Neutrophil (primary cell): ENCODE measurements at regions not wholly inside any gene's neighbourhood (a gene's known extent, or its start where the extent isn't known, plus 50 kb on each side); places are given as distances from the start of the nearest gene placed in this dataset.
A peak's percentile ranks its signal among the peaks of the same experiment; 100 is the strongest.

ENCODE experiments used
- H3K27ac ChIP-seq: fragments of 200-600 bp; sonication (generic); 2 replicates; pipeline ENCODE4 v1.5.1; 2016; ENCODE audit warnings: mild to moderate bottlenecking, moderate library complexity
- H3K27me3 ChIP-seq: fragments of 200-600 bp; sonication (generic); 2 replicates; pipeline ENCODE4 v1.6.0; 2016; ENCODE audit warnings: mild to moderate bottlenecking
- H3K36me3 ChIP-seq: fragments of 200-600 bp; sonication (generic); 2 replicates; pipeline ENCODE4 v1.5.1; 2017
- H3K4me1 ChIP-seq, 2 experiments: fragments of 200-600 bp in 1 of 2; sonication (generic) in 1 of 2; 1 replicate in 1 of 2; 2 replicates in 1 of 2; pipeline versions ENCODE4 v1.5.1 to v1.6.1; 2013 to 2016; ENCODE audit warnings: low read depth in 1 of 2, low read length in 1 of 2, mild to moderate bottlenecking in 1 of 2, moderate library complexity in 1 of 2; ENCODE audit not compliant: control insufficient read depth in 1 of 2, insufficient read depth in 1 of 2
- H3K4me3 ChIP-seq, 2 experiments: fragments of 200-600 bp in 1 of 2; sonication (generic) in 1 of 2; 1 replicate in 1 of 2; 2 replicates in 1 of 2; pipeline ENCODE4 v1.5.1; 2013 to 2016; ENCODE audit warnings: low read depth in 1 of 2, low read length in 1 of 2, mild to moderate bottlenecking in 1 of 2, moderate library complexity in 1 of 2
- H3K9me3 ChIP-seq: fragments of 200-600 bp; sonication (generic); 2 replicates; pipeline ENCODE4 v1.5.1; 2016
- TF ChIP-seq, protein P1 (sequence below): fragments of 200-600 bp; sonication (generic); IDR thresholded peaks from 2 replicates; pipeline ENCODE4 v1.5.1; 2016; ENCODE audit warnings: antibody characterized with exemption

DNA sequence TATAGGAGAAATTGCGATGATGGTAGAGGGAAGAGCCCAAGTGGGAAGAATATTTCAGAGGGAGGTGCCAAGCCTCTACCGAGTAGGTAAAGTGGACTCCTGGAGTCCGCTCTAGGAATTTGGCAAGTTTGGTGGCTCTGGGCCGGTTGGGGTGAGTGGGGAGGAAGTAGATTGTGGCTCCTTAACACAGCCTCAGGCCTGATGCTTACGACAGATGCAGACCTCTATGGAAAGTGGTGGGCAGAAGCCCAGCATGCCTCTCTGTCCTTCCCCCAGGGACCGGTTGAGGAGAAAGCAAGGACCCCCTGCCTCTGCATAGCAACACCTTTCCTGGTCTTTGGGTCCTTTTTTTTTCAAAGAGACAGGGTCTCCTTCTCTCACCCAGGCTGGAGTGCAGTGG lies 55.9 kb upstream of the SIAH1 start:
- Histone ChIP-seq H3K27me3 (no peaks in the 10 kb centered on the region), H3K9me3 (no peaks in the 10 kb centered on the region), H3K36me3 (no peaks in the 10 kb centered on the region), H3K27ac (peak overlapping the region; percentile 15), H3K4me3 (no peak overlapping the region), H3K4me1 (no peaks in the 10 kb centered on the region)
- TF ChIP-seq, protein P1, sequence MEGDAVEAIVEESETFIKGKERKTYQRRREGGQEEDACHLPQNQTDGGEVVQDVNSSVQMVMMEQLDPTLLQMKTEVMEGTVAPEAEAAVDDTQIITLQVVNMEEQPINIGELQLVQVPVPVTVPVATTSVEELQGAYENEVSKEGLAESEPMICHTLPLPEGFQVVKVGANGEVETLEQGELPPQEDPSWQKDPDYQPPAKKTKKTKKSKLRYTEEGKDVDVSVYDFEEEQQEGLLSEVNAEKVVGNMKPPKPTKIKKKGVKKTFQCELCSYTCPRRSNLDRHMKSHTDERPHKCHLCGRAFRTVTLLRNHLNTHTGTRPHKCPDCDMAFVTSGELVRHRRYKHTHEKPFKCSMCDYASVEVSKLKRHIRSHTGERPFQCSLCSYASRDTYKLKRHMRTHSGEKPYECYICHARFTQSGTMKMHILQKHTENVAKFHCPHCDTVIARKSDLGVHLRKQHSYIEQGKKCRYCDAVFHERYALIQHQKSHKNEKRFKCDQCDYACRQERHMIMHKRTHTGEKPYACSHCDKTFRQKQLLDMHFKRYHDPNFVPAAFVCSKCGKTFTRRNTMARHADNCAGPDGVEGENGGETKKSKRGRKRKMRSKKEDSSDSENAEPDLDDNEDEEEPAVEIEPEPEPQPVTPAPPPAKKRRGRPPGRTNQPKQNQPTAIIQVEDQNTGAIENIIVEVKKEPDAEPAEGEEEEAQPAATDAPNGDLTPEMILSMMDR, result no peak

DNA sequence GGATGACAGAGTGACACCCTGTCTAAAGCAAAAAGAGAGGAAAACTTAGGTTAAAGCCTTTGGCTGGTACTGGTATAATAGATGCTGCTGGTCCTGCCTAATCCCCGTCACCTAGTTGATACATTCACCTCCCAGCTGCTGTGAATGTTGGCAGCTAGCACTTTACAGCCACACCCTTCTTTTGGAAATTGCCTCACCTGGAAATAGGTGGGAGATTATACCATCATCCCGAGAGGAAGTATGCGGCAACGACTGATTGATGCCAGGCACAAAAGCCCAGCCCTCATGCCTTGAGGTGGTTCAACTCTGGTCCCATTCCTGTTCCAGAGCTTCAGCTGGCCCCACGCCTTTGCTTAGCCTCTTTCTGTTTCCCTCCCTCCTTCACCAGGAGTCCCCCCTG lies 53.2 kb upstream of the SIAH1 start:
- Histone ChIP-seq H3K4me3 (no peak overlapping the region), H3K27ac (no peak overlapping the region), H3K27me3 (no peaks in the 10 kb centered on the region), H3K36me3 (no peaks in the 10 kb centered on the region), H3K4me1 (peaks cover 21 to 24% of the 10 kb centered on the region in 2 experiments), H3K9me3 (no peaks in the 10 kb centered on the region)
- TF ChIP-seq, protein P1, result no peak

DNA sequence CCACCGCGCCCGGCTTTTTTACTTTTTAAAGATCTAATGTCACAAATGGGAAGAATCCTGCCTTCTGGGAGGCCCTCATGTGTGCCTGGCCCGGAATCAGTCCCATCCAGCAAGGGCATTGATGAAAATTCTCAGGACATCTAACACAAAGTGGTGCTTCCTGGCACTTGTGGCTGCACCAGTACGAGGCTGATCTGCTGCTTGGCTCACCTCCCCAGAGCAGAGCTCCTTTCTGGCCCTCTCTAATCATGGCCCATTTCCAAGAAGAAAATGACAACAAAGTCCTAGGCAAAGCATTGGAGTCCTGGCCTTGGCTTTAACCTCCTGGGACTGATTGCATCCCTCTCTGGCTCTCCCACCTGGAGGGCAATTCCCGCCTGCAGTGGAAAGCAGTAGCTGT lies 50.7 kb upstream of the SIAH1 start:
- Histone ChIP-seq H3K27ac (peak overlapping the region; percentile 95), H3K36me3 (no peaks in the 10 kb centered on the region), H3K27me3 (no peaks in the 10 kb centered on the region), H3K4me1 (peaks cover 45 to 49% of the 10 kb centered on the region in 2 experiments), H3K9me3 (no peaks in the 10 kb centered on the region), H3K4me3 (no peak overlapping the region)
- TF ChIP-seq, protein P1, result no peak

DNA sequence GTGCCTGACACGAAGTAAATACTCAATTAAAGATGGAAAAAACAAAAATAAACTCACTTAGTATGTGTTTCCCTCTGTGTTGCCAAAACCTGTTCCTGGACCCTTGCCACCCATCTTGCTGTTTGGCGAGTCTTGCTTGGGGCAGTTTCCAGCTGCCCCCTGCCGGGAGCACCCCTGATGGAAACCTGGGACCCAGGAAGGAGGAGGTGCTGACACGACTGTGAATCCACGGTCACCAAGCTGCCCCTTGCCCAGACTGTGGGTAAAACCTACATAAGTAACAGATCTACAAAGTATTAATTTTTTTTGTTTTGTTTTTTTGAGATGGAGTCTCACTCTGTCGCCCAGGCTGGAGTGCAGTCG lies 50.1 kb upstream of the SIAH1 start:
- peaks cover 45 to 52% of the 10 kb centered on the region in 2 experiments for H3K4me1 ChIP-seq
- TF ChIP-seq, protein P1, result no peak

More for the DNA sequence above, 50.1 kb upstream of the SIAH1 start:
- Histone ChIP-seq H3K27ac (peak overlapping the region; percentile 95), H3K27me3 (no peaks in the 10 kb centered on the region), H3K4me3 (peak overlapping the region; percentile 24 to 39), H3K9me3 (no peaks in the 10 kb centered on the region), H3K36me3 (no peaks in the 10 kb centered on the region)
